OCI-LY7 (cell line): ENCODE measurements at regions not wholly inside any gene's neighbourhood (a gene's known extent, or its start where the extent isn't known, plus 50 kb on each side); places are given as distances from the start of the nearest gene placed in this dataset.

Source experiments
- CTCF ChIP-seq: fragments of 200-600 bp; sonication (generic); conservative IDR thresholded peaks from 2 replicates; pipeline ENCODE4 v1.5.1; 2014; ENCODE audit warnings: mild to moderate bottlenecking, antibody characterized with exemption, low read length, moderate library complexity, mixed read lengths
- EZH2phosphoT487 ChIP-seq: fragments of 200-600 bp; sonication (generic); IDR thresholded peaks from 2 replicates; pipeline ENCODE4 v1.6.1; 2018; ENCODE audit warnings: low read depth, borderline replicate concordance, mild to moderate bottlenecking, mixed run types, antibody characterized with exemption, low read length, moderate library complexity, mixed read lengths

DNA sequence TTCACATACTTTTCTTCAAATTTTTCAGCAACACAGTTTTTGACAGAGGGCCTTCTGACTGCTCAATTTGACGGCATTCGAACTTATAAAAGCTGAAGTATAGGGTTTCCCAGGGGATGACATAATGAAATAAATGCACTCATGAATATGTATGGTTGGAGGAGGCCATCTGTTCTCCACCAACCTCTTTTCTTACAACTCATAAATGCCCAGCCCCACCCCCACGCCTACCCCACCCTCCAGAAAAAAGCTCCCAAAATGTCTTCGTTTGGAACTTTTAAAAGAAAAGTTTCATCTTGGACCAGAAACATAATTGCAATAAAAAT lies 211.6 kb upstream of the LRRN1 start:
- TF ChIP-seq CTCF, result no peak
- TF ChIP-seq EZH2phosphoT487, result no peak
